ENCODE measurements at regions not wholly inside any gene's neighbourhood (a gene's known extent, or its start where the extent isn't known, plus 50 kb on each side); places are given as distances from the start of the nearest gene placed in this dataset.
"Not testable (repeated sequence)": the region's sequence is repeated elsewhere in the genome, so short reads cannot be mapped to it uniquely, and the experiment has no call there.

GRCh38 chr12:89880690-89881350 lies 172.2 kb upstream of the ATP2B1 start:
- H3K27me3 ChIP-seq (replicated peaks) = no peaks in the 10 kb centered on the region
- H3K4me3 ChIP-seq = no peak overlapping the region
- H3K27ac ChIP-seq = no peak overlapping the region
- H3K9me3 ChIP-seq (replicated peaks) = no peaks in the 10 kb centered on the region
- no peaks in the 10 kb centered on the region for H3K36me3 ChIP-seq
- DNase-seq (ENCODE audit: low read depth in 1 of 2, low spot score in 2 of 2) = no peak
- H3K4me1 ChIP-seq (replicated peaks) = peaks cover 7% of the 10 kb centered on the region

DNA sequence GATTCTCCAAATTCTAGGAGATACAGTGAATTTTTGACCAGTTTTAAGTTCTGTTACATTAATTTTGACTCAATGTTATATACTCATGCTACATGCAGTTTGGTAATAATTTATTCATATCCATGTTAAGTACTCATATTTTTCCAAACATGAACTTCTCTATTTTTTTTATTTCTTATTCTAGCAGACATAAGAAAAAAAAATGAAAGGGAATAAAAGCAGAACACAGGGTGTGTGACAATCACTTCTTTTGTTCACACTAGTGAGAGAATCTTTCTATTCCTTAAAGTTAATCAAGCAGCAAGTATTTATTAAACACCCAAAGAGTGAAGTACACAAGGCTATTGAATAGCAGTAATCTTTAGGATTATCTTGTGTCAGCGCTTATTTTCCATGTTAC lies 171.1 kb upstream of the ATP2B1 start:
- no peaks in the 10 kb centered on the region for H3K9me3 ChIP-seq (replicated peaks)
- H3K4me1 ChIP-seq (replicated peaks) = peaks cover 18% of the 10 kb centered on the region
- H3K36me3 ChIP-seq = no peaks in the 10 kb centered on the region
- H3K27me3 ChIP-seq (replicated peaks) = no peaks in the 10 kb centered on the region
- no peak overlapping the region for H3K27ac ChIP-seq
- no peak overlapping the region for H3K4me3 ChIP-seq
- DNase-seq (ENCODE audit: low read depth in 1 of 2, low spot score in 2 of 2) = no peak

- Histone ChIP-seq H3K27ac (no peak overlapping the region), H3K27me3 (replicated peaks) (no peaks in the 10 kb centered on the region), H3K9me3 (replicated peaks) (no peaks in the 10 kb centered on the region), H3K4me1 (replicated peaks) (peaks cover 26% of the 10 kb centered on the region), H3K36me3 (no peaks in the 10 kb centered on the region), H3K4me3 (no peak overlapping the region)
- no peak for DNase-seq (ENCODE audit: low read depth in 1 of 2, low spot score in 2 of 2)
Measured at GRCh38 chr12:89878950-89879349, 170.3 kb upstream of the ATP2B1 start.

GRCh38 chr12:89878327-89878726 lies 169.7 kb upstream of the ATP2B1 start:
- peaks cover 32% of the 10 kb centered on the region for H3K4me1 ChIP-seq (replicated peaks)
- H3K27me3 ChIP-seq (replicated peaks) = no peaks in the 10 kb centered on the region
- H3K27ac ChIP-seq = no peak overlapping the region

GRCh38 chr12:89877671-89878070 lies 169.0 kb upstream of the ATP2B1 start:
- H3K27me3 ChIP-seq (replicated peaks) = no peaks in the 10 kb centered on the region
- DNase-seq (ENCODE audit: low read depth in 1 of 2, low spot score in 2 of 2) = no peak
- H3K36me3 ChIP-seq = no peaks in the 10 kb centered on the region
- no peak overlapping the region for H3K27ac ChIP-seq
- peaks cover 34% of the 10 kb centered on the region for H3K4me1 ChIP-seq (replicated peaks)
- no peak overlapping the region for H3K4me3 ChIP-seq
- H3K9me3 ChIP-seq (replicated peaks) = no peaks in the 10 kb centered on the region

More at GRCh38 chr12:89878327-89878726, 169.7 kb upstream of the ATP2B1 start:
- no peaks in the 10 kb centered on the region for H3K36me3 ChIP-seq
- DNase-seq (ENCODE audit: low read depth in 1 of 2, low spot score in 2 of 2) = no peak
- no peak overlapping the region for H3K4me3 ChIP-seq
- no peaks in the 10 kb centered on the region for H3K9me3 ChIP-seq (replicated peaks)

GRCh38 chr12:89877136-89877535 lies 168.5 kb upstream of the ATP2B1 start:
- no peaks in the 10 kb centered on the region for H3K9me3 ChIP-seq (replicated peaks)
- peaks cover 34% of the 10 kb centered on the region for H3K4me1 ChIP-seq (replicated peaks)
- H3K27me3 ChIP-seq (replicated peaks) = no peaks in the 10 kb centered on the region
- no peak for DNase-seq (ENCODE audit: low read depth in 1 of 2, low spot score in 2 of 2)
- no peak overlapping the region for H3K4me3 ChIP-seq
- no peaks in the 10 kb centered on the region for H3K36me3 ChIP-seq
- H3K27ac ChIP-seq = no peak overlapping the region

GRCh38 chr12:89875809-89876208 lies 167.2 kb upstream of the ATP2B1 start:
- H3K36me3 ChIP-seq = no peaks in the 10 kb centered on the region
- no peaks in the 10 kb centered on the region for H3K9me3 ChIP-seq (replicated peaks)
- H3K27me3 ChIP-seq (replicated peaks) = no peaks in the 10 kb centered on the region
- H3K4me3 ChIP-seq = no peak overlapping the region
- DNase-seq (ENCODE audit: low read depth in 1 of 2, low spot score in 2 of 2) = no peak
- peaks cover 34% of the 10 kb centered on the region for H3K4me1 ChIP-seq (replicated peaks)
- peak overlapping the region; percentile 32 for H3K27ac ChIP-seq

DNA sequence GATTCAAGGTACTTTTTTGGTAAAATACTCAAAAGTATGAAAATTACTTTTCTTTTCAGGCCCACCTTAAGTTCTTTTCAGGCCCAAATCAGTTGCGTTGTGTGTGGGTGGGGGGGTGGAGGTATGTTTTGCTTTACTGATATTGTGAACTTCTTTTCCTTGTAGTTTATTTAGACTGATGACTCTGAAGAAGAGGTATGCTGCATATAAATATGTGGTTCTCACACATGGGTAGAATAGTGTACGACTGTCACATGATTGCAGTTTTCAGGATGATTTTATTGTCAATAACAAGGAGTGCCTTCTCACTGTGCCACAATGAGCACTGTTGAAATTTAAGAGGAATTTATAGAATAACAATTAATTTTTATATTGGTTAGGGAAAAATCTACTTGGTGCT lies 166.6 kb upstream of the ATP2B1 start:
- Histone ChIP-seq H3K9me3 (replicated peaks) (no peaks in the 10 kb centered on the region), H3K27me3 (replicated peaks) (no peaks in the 10 kb centered on the region), H3K4me3 (no peak overlapping the region), H3K4me1 (replicated peaks) (peaks cover 34% of the 10 kb centered on the region), H3K36me3 (no peaks in the 10 kb centered on the region), H3K27ac (peak overlapping the region; percentile 67)
- peak; percentile 45 to 80 for DNase-seq (ENCODE audit: low read depth in 1 of 2, low spot score in 2 of 2)

DNA sequence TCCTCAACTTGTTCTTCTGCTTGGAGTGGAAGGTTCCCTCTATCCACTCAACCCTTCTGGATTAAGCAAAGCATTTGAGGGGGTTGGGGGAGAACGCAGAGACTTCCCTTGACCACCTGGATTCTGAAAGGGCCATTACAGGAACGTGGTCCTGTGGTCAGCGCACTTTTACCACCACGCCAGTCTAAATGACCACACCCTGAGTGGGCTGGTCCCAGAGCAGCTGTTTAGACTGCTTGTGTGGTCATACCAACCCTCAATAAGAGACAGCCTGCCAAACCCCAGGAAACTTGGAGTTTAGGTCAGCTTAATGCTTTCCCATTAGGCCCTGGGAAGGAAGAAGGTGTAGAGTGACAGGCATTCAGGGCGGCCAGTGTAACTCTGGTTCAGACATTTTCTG lies 165.5 kb upstream of the ATP2B1 start:
- DNase-seq (ENCODE audit: low read depth in 1 of 2, low spot score in 2 of 2) = peak; percentile 90
- Histone ChIP-seq H3K4me3 (no peak overlapping the region), H3K27ac (peak overlapping the region; percentile 67), H3K4me1 (replicated peaks) (peaks cover 34% of the 10 kb centered on the region), H3K9me3 (replicated peaks) (no peaks in the 10 kb centered on the region), H3K27me3 (replicated peaks) (no peaks in the 10 kb centered on the region), H3K36me3 (no peaks in the 10 kb centered on the region)

- peak in 1 of 2 experiments; percentile 68 for DNase-seq (ENCODE audit: low read depth in 1 of 2, low spot score in 2 of 2)
- Histone ChIP-seq H3K4me1 (replicated peaks) (peaks cover 34% of the 10 kb centered on the region), H3K27me3 (replicated peaks) (no peaks in the 10 kb centered on the region), H3K36me3 (no peaks in the 10 kb centered on the region), H3K27ac (peak overlapping the region; percentile 67), H3K4me3 (no peak overlapping the region), H3K9me3 (replicated peaks) (no peaks in the 10 kb centered on the region)
Measured at GRCh38 chr12:89873745-89874144, 165.1 kb upstream of the ATP2B1 start.

GRCh38 chr12:89872922-89873630 lies 164.4 kb upstream of the ATP2B1 start:
- Histone ChIP-seq H3K27ac (peak overlapping the region; percentile 67), H3K9me3 (replicated peaks) (no peaks in the 10 kb centered on the region), H3K27me3 (replicated peaks) (no peaks in the 10 kb centered on the region), H3K4me3 (no peak overlapping the region), H3K4me1 (replicated peaks) (peaks cover 34% of the 10 kb centered on the region), H3K36me3 (no peaks in the 10 kb centered on the region)
- DNase-seq (ENCODE audit: low read depth in 1 of 2, low spot score in 2 of 2) = no peak

GRCh38 chr12:89870413-89871184 lies 162.0 kb upstream of the ATP2B1 start:
- Histone ChIP-seq H3K4me1 (replicated peaks) (peaks cover 25% of the 10 kb centered on the region), H3K27me3 (replicated peaks) (no peaks in the 10 kb centered on the region), H3K27ac (no peak overlapping the region), H3K36me3 (no peaks in the 10 kb centered on the region), H3K9me3 (replicated peaks) (no peaks in the 10 kb centered on the region), H3K4me3 (no peak overlapping the region)
- DNase-seq (ENCODE audit: low read depth in 1 of 2, low spot score in 2 of 2) = no peak

DNA sequence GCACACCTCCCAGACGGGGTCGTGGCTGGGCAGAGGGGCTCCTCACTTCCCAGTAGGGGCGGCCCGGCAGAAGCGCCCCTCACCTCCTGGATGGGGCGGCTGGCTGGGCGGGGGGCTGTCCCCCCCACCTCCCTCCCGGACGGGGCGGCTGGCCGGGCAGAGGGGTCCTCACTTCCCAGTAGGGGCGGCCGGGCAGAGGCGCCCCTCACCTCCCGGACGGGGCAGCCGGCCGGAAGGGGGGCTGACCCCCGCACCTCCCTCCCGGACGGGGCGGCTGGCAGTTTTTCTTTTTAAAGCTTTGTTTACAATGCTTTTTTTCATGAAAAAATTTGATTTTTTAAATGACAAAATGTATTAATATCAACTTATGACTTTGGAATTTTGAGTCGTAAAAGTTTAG lies 159.0 kb upstream of the ATP2B1 start:
- H3K27me3 ChIP-seq (replicated peaks); H3K4me3 ChIP-seq; DNase-seq (ENCODE audit: low read depth in 1 of 2, low spot score in 2 of 2); H3K9me3 ChIP-seq (replicated peaks); H3K27ac ChIP-seq; H3K36me3 ChIP-seq: not testable (repeated sequence)
- H3K4me1 ChIP-seq (replicated peaks) = peaks cover 14% of the 10 kb centered on the region

DNA sequence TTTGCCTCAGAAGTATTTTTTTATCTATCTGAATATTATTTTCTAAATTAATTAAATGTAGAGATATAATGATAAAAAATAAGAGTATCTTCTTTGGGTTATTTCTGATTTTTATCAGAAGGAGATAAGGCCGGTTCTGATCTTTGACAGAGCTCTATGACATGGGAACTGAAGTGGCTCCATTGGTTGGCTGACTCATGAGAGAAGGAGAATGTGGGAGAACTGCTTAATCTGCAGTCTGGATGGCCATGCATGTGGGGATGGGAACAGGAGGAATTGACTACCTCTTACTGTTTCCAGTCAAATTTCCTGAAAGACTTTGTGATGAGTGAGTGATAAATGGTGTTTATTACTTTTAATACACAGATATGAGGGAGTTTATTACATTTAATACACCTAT lies 155.8 kb upstream of the ATP2B1 start:
- Histone ChIP-seq H3K27ac (no peak overlapping the region), H3K4me1 (replicated peaks) (peaks cover 16% of the 10 kb centered on the region), H3K9me3 (replicated peaks) (no peaks in the 10 kb centered on the region), H3K27me3 (replicated peaks) (no peaks in the 10 kb centered on the region), H3K4me3 (no peak overlapping the region), H3K36me3 (no peaks in the 10 kb centered on the region)
- no peak for DNase-seq (ENCODE audit: low read depth in 1 of 2, low spot score in 2 of 2)
